GM12864 (cell line): ENCODE measurements at regions not wholly inside any gene's neighbourhood (a gene's known extent, or its start where the extent isn't known, plus 50 kb on each side); places are given as distances from the start of the nearest gene placed in this dataset.

ENCODE experiments used
- DNase-seq: peaks from one replicate; pipeline ENCODE4 v3.0.0-alpha.2; 2011; ENCODE audit warnings: low read depth
- H3K4me3 ChIP-seq: 2 replicates; pipeline ENCODE4 v1.5.1; 2011; ENCODE audit warnings: mild to moderate bottlenecking, low read depth, low read length, control low read depth
- CTCF ChIP-seq: IDR thresholded peaks from 2 replicates; pipeline ENCODE4 v1.5.1; 2011; ENCODE audit warnings: low read depth, mild to moderate bottlenecking, moderate library complexity, low read length, control low read depth, inconsistent platforms; ENCODE audit errors: missing control alignments

GRCh38 chr10:29920408-29921070, 138.8 kb downstream of the JCAD start:
- TF ChIP-seq CTCF = no peak
- no peak overlapping the region for H3K4me3 ChIP-seq
- DNase-seq = no peak

- H3K4me3 ChIP-seq = no peak overlapping the region
- DNase-seq = no peak
- TF ChIP-seq CTCF = no peak
Observed at GRCh38 chr10:29918623-29919400, 140.6 kb downstream of the JCAD start.

- no peak for DNase-seq
- H3K4me3 ChIP-seq = no peak overlapping the region
- no peak for TF ChIP-seq CTCF
Observed at GRCh38 chr10:29917311-29917710, 142.1 kb downstream of the JCAD start.

- H3K4me3 ChIP-seq = no peak overlapping the region
- no peak for DNase-seq
- TF ChIP-seq CTCF = no peak
Observed at GRCh38 chr10:29916669-29917068, 142.7 kb downstream of the JCAD start.

GRCh38 chr10:29914986-29915785, 144.2 kb downstream of the JCAD start:
- no peak for DNase-seq
- no peak for TF ChIP-seq CTCF
- H3K4me3 ChIP-seq = no peak overlapping the region

- no peak for DNase-seq
- TF ChIP-seq CTCF = no peak
- no peak overlapping the region for H3K4me3 ChIP-seq
Observed at GRCh38 chr10:29908962-29909361, 150.4 kb downstream of the JCAD start.
